GM12891 (cell line): ENCODE measurements at regions not wholly inside any gene's neighbourhood (a gene's known extent, or its start where the extent isn't known, plus 50 kb on each side); places are given as distances from the start of the nearest gene placed in this dataset.

Source experiments
- POLR2A ChIP-seq: IDR thresholded peaks from 2 replicates; pipeline ENCODE4 v1.6.1; 2011; ENCODE audit warnings: low read depth, low read length, control low read depth
- POLR2AphosphoS5 ChIP-seq: IDR thresholded peaks from 2 replicates; pipeline ENCODE4 v1.6.1; 2011; ENCODE audit warnings: low read depth, low read length, control low read depth
- POU2F2 ChIP-seq: IDR thresholded peaks from 2 replicates; pipeline ENCODE4 v1.6.1; 2011; ENCODE audit warnings: low read depth, mild to moderate bottlenecking, control low read depth, low read length, moderate library complexity
- TAF1 ChIP-seq: IDR thresholded peaks from 2 replicates; pipeline ENCODE4 v1.6.1; 2011; ENCODE audit warnings: low read depth, low read length, control low read depth

DNA sequence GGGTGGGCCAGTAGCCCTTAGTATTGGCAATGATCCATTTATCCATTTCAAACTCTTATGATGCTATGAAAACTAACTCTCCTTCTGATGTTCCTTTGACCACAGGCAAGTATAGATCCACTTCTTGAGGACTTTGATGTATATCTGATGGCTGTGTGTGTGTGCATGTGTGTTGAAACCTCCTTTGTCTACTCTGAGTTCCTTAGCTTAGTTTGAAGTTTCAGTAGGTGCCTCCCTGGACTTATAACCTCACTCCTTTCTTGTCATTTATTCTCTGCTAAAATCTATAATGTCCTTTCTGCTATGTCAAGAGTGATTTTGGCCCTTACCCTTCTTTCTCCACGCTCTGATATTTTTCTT lies 409.3 kb downstream of the PRDM2 start:
- TF ChIP-seq POLR2AphosphoS5 (no peak), POLR2A (no peak), POU2F2 (no peak), TAF1 (no peak)
